Activated T-cell treated with anti-CD3 and anti-CD28 coated beads, Interleukin-2, amount 50 U/mL, for 4 hours (primary cell): ENCODE measurements at regions not wholly inside any gene's neighbourhood (a gene's known extent, or its start where the extent isn't known, plus 50 kb on each side); places are given as distances from the start of the nearest gene placed in this dataset.

Experiments used
- ATAC-seq, 2 donors: fragments of 200-7000 bp; cut with Tn5 transposase; one replicate each; pipeline ENCODE4 v1.10.0; 2021
- DNase-seq: peaks from one replicate; pipeline ENCODE4 v3.0.0-alpha.2; 2020
- H3K27me3 Mint-ChIP-seq: one replicate; pipeline ENCODE4 v1.8.0; 2021; ENCODE audit warnings: low read depth, mixed read lengths
- H3K36me3 Mint-ChIP-seq: one replicate; pipeline ENCODE4 v1.8.0; 2022; ENCODE audit warnings: mixed read lengths; ENCODE audit not compliant: insufficient read depth
- H3K4me1 Mint-ChIP-seq: one replicate; pipeline ENCODE4 v1.8.0; 2021; ENCODE audit warnings: low read depth, mixed read lengths
- H3K4me3 Mint-ChIP-seq: one replicate; pipeline ENCODE4 v1.8.0; 2021; ENCODE audit warnings: mild to moderate bottlenecking, moderate library complexity, mixed read lengths
- H3K9me3 Mint-ChIP-seq: one replicate; pipeline ENCODE4 v1.8.0; 2021; ENCODE audit warnings: mixed read lengths

DNA sequence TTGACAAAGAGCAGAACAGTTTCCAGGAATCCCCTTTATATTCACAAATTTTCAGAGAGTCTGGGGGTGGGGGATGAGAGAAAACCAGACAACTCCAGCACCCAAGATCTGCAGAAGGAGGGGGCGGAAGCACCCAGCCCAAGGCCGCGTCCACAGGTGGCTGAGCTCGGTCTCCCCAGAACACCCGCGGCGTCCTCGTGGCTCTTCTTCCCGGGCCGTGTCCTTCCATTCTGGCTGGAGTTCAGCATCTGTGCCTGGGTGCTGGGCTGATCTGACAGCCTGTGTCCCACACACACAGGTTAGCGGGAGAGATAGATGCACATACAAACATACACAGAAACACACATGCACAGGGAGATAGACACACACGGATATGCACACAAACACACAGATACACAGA is 455.8 kb upstream of the SALL3 start:
- ATAC-seq (no peak), DNase-seq (no peak)
- no peaks in the 10 kb centered on the region for H3K27me3 Mint-ChIP-seq
- H3K4me3 Mint-ChIP-seq, result no peak overlapping the region
- no peaks in the 10 kb centered on the region for H3K9me3 Mint-ChIP-seq
- no peaks in the 10 kb centered on the region for H3K4me1 Mint-ChIP-seq
- no peaks in the 10 kb centered on the region for H3K36me3 Mint-ChIP-seq

DNA sequence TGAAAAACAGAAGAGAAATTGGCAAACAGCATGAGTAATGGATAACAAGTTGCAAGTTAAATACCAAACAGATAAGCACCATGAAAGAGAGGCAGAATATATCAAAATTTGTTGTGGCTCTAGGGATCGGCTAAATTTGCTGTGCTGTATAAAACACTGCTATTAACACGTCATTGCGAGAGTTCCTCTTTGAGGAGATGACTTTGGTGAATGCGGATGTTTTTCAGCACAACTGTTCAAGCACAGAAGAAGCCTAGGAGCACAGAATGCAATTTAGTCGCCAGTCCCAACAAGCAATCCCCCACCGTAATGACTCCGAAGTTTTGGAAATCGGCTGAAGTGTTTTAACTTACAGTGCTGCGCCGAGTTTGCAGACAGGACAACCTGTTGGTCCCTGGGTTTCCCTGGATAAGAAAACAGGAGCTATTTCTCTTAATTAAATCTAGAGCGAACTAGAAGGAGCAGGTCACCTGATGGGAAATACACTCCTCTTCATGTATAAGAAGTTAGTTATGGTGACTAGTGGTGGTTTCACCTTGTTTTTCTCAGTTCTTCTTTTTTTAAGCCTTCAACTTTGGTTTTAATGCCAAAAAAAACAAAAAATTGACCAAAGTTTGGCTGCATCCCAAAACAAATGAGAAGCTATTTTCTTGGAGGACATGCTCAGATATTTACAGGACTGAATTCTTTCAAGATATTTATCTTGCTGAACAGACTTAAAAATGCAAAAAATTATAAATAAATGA is 454.1 kb upstream of the SALL3 start:
- Mint-ChIP-seq H3K9me3 (no peaks in the 10 kb centered on the region), H3K4me1 (no peaks in the 10 kb centered on the region), H3K36me3 (no peaks in the 10 kb centered on the region), H3K27me3 (no peaks in the 10 kb centered on the region), H3K4me3 (no peak overlapping the region)
- ATAC-seq, result no peak
- DNase-seq, result no peak

DNA sequence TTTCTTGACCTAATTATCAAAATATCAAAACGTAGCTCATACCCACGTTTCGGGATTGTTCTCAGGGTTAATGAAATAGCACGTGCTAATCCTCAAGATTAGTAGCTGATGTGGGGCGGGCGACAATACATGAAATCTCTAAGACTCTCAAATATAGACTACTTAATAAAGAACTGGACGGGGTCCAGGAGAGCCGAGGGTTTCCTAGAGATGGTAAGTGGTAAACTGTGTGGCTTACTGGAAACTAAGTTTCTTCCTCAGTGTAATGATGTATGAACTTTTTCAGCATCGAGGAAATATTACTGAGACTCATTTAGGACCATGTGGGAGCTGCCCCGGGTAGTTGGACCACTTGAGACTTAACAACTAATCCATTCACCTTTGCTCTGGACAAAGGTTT is 453.3 kb upstream of the SALL3 start:
- H3K9me3 Mint-ChIP-seq, result no peaks in the 10 kb centered on the region
- DNase-seq (no peak), ATAC-seq (no peak)
- no peak overlapping the region for H3K4me3 Mint-ChIP-seq
- no peaks in the 10 kb centered on the region for H3K27me3 Mint-ChIP-seq
- H3K36me3 Mint-ChIP-seq, result no peaks in the 10 kb centered on the region
- H3K4me1 Mint-ChIP-seq, result no peaks in the 10 kb centered on the region

DNA sequence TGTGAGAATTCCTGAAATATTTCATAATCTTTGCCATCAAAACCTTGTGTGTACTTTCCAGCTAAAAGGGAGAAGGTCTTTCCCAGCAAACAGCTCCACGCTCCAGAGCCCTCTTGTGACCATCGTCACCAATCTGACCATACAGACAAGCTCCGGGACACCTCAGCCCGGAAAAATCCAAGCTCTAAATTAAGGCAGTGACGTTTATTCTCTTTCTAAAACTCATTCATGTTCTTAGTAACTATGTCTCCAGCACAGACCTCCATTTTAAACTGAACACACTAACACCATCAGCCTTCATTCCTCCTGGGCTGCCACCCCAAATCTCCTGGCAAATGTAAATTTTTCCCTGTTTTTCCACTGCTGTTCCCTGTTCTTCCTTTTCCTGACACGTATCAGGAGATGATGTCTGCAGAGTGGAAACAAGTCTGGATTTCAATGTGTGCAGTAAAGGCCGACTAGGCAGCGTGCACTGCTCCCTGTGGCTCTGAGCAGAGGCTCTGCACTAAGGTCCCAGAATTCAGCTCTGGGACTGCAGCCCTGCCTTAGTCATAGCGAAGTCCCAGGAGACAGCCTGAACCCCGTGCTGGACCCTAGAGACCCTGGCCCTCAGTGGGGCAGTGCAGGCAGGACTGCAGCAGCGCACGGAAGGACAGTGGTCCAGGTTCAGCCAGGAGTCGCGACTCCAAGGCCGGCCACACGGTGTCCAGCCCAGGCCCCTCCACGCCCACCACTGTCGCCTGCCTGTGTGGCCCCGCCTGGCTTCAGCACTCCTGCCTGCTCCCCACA is 452.5 kb upstream of the SALL3 start:
- no peaks in the 10 kb centered on the region for H3K36me3 Mint-ChIP-seq
- no peaks in the 10 kb centered on the region for H3K4me1 Mint-ChIP-seq
- H3K27me3 Mint-ChIP-seq, result no peaks in the 10 kb centered on the region
- ATAC-seq (no peak), DNase-seq (no peak)
- no peak overlapping the region for H3K4me3 Mint-ChIP-seq
- H3K9me3 Mint-ChIP-seq, result no peaks in the 10 kb centered on the region

DNA sequence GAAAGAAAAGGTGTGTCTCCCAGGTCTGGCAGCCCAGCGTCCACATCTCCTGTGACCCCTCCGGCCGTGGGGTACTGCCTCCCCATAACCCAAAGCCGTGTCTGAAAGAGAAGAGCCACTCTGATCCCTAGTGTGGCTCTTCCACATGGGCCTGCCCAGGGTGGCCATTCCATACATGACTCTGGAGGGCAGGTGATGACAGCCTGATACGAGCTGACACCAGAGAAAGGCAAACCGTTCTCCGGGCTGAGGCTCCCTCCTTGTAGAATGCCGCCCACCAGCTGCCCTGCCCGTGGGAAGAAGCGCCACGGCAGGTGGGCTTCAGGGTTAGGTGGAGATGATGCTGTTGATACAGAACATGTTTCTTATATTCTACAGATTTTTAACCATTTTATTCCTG is 451.6 kb upstream of the SALL3 start:
- H3K9me3 Mint-ChIP-seq, result no peaks in the 10 kb centered on the region

DNA sequence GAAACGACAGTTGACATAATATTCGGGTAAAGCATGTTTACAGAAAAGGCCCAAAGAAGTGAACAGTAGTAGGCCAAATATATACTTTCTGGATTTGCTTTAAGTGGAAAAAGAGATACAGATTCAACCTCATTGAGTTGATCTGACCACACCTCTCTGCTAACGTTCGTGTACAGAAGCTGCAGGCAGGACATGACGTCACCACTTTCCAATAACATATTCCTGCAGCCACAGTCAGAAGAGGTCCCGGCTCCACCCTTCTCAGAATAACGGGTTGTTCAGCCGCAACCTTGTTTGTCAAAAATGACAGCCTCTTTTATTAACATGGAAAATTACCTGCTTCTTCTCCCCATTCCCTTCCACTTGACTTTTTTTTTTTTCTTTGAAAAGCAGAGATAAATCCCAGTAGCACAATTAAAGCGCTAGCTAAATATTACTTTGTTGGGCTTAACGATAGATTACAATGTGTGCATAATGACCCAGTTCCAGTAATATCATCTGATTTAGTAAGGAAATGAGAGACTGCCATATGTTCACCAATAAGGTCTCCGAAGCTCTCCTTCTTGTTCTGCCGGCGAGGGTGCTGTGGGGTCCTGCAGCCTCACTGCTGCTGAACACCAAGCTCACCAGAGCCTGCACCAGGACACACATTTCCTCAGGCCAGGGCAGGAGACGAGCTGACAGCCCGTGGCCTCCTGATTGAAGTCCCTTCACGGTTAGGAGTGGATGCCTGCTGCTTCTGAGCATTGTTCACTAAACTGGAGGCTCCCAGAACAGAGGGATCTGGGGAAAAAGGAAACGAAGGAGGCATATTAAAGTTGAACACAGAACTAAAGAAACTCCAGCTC is 451.0 kb upstream of the SALL3 start:
- Mint-ChIP-seq H3K9me3 (no peaks in the 10 kb centered on the region), H3K4me1 (no peaks in the 10 kb centered on the region), H3K36me3 (no peaks in the 10 kb centered on the region), H3K27me3 (no peaks in the 10 kb centered on the region), H3K4me3 (no peak overlapping the region)
- ATAC-seq (no peak), DNase-seq (no peak)

More for the DNA sequence above, 451.6 kb upstream of the SALL3 start:
- no peak overlapping the region for H3K4me3 Mint-ChIP-seq
- no peaks in the 10 kb centered on the region for H3K36me3 Mint-ChIP-seq
- H3K4me1 Mint-ChIP-seq, result no peaks in the 10 kb centered on the region
- ATAC-seq, result no peak
- DNase-seq, result no peak
- no peaks in the 10 kb centered on the region for H3K27me3 Mint-ChIP-seq

DNA sequence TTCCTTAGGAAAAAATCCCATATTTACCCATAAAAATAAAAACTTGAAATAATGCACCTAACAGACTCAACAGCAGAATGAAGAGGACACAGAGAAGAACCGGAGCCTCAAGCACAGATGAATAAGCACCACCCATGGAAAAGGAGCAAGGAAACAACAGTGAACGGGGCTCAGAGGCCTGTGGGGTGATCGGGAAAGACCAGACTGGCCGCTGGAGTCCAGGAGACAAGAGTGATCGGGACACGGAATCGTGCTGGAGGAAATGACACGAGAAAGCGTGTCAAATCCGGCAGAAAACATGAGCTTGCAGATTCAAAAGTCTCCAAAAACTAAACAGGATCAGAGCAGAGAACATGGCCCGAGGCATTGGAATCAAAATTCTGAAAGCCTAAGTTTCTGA is 448.0 kb upstream of the SALL3 start:
- ATAC-seq, result no peak
- no peak overlapping the region for H3K4me3 Mint-ChIP-seq
- H3K36me3 Mint-ChIP-seq, result no peaks in the 10 kb centered on the region
- H3K4me1 Mint-ChIP-seq, result no peaks in the 10 kb centered on the region
- H3K9me3 Mint-ChIP-seq, result no peaks in the 10 kb centered on the region
- no peak for DNase-seq
- no peaks in the 10 kb centered on the region for H3K27me3 Mint-ChIP-seq

DNA sequence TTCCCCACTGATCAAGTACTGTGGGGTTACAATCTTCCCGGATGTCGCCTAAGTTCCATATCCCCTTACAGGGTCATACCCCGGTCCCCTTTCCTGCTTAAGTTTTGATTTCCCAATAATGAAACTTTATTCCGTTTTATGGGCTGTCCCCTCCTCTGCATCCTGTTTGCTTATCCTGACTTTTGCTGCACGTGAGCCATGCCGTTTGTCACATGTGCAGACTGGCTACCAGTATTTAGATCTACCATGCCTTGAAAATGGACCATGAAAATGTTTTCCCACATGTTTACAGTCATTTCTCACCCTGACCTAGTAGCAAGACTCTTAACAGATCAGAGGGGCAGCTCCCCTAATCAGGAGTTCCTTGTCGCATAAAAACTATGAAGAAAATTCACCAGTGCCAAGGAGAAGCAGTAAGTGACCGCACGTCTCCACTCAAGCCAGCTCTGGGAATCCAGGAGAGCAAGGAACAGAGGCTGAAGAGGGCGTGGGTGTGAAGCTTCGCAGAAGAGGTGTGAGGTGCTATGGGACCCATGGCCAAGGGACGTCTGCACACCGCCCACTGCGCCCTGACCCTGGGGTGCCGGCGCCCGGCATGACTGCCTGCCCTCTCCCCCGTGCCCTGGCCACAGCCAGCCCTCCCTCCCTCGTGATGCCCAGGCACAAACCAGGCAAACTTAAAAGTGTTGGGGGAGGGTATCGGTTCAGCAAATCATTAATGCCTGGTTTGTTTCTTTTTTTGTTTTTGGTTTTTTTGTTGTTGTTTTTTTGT is 440.8 kb upstream of the SALL3 start:
- Mint-ChIP-seq H3K36me3 (no peaks in the 10 kb centered on the region), H3K27me3 (no peaks in the 10 kb centered on the region), H3K4me3 (no peak overlapping the region), H3K4me1 (no peaks in the 10 kb centered on the region), H3K9me3 (no peaks in the 10 kb centered on the region)
- ATAC-seq (no peak), DNase-seq (no peak)

DNA sequence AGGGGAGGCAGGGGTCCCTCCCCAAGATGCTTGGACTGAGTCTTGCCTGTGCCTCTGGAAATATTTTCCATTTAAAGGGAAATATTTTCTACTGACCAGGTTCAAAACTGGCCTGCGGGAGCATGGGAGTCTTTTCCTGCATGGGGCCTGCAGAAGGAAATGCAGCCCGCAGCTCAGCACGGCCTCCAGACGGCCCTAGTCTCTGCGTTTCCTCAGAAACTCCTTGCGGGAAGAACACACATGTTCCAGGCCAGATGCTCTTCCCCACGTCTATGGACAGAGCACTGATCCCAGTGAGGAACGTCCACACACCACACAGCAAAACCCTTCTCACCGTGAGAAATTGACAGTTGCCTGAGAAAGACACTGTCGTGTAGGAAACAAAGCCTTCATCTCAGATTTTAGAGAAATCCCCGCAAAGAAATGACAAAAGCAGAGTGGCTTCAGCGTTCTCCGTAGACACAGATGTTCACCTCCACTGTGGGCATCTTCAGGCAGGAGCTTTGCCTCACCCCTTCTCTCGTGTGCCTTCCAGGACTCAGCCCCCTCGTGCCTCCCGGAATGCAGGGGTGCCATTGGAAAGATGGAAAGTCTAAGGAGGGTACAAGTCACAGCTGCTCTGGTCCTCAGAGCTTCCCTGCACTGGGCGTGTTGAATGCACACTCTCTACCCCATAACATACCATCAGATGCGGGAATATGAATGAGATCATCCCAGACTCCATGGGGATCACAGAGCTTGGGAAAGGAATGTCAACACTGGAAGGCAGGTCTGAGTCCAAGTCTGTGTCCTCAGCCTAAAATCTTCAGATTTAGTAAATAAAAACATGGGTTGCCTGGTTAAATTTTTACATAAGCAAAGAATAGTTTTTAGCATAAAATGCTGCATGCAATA is 438.7 kb upstream of the SALL3 start:
- DNase-seq (no peak), ATAC-seq (no peak)
- Mint-ChIP-seq H3K4me3 (no peak overlapping the region), H3K4me1 (no peaks in the 10 kb centered on the region), H3K9me3 (no peaks in the 10 kb centered on the region), H3K27me3 (no peaks in the 10 kb centered on the region), H3K36me3 (no peaks in the 10 kb centered on the region)

DNA sequence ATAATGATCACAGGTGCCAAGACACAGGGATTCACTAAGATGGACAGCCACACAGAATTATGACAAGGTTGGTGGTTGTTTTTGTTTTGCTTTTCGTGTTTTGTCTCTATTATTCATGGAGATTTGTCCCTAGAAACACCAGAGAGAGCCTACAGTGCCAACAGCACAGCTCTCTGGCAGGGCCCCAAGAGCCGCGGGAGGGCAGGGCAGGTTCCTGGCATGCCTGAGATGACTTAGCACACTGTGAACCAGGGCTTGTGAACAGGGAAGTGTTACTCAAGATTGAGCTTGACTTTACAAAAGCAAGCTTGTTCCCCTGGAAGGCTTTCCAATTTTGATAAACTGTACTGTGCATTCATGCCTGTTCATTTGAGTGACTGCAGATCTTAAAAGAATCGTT is 437.4 kb upstream of the SALL3 start:
- no peaks in the 10 kb centered on the region for H3K27me3 Mint-ChIP-seq
- DNase-seq (no peak), ATAC-seq (no peak)
- H3K4me3 Mint-ChIP-seq, result no peak overlapping the region
- H3K4me1 Mint-ChIP-seq, result no peaks in the 10 kb centered on the region
- H3K36me3 Mint-ChIP-seq, result no peaks in the 10 kb centered on the region
- H3K9me3 Mint-ChIP-seq, result no peaks in the 10 kb centered on the region

DNA sequence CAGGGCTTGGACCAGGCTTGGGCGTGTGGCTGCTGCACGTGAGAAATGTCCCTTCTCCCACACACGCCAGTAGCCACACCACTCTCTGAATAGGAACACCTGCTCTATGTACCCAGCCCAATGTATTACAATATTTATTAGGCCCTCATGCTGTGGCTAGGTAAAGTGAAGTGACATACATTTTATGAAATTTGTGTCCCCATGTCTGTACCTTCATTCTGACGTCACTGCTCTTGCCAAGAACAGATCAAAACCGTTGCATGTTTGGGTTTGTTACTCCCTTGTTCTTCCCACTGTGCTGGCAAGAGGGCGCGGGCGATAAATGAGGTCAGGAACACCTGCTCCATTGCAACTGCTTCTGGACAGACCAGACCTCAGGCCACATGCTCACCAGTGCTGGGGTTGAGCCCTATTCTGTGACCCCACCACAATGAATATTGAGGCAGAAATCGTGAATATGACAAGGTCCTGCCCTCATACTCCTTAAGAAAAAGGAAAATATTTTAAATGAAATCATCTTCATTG is 436.4 kb upstream of the SALL3 start:
- H3K9me3 Mint-ChIP-seq, result no peaks in the 10 kb centered on the region
- no peak overlapping the region for H3K4me3 Mint-ChIP-seq
- no peaks in the 10 kb centered on the region for H3K36me3 Mint-ChIP-seq
- H3K4me1 Mint-ChIP-seq, result no peaks in the 10 kb centered on the region
- ATAC-seq, result no peak
- DNase-seq, result no peak
- H3K27me3 Mint-ChIP-seq, result no peaks in the 10 kb centered on the region

DNA sequence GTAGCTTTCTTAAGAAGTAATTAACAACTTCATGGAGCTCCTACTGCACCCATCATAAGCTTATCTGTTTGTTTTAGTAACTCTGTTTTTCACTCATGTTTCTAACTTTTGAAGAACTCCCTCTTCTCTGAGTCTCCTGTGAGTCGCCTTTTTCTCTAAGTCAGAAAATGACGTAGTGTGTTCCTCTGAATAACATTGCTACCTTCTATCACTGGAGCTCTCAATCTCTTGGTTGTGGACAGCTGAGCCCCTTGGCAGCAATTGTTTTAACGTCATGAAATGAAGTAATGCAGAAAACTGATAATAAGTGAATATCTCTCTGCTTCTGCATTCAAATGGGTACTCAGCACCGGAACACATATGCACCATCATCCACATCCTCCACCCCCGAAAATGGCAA is 433.3 kb upstream of the SALL3 start:
- no peak for DNase-seq
- no peak for ATAC-seq
- Mint-ChIP-seq H3K9me3 (peaks cover 4% of the 10 kb centered on the region), H3K4me1 (no peaks in the 10 kb centered on the region), H3K27me3 (peaks cover 3% of the 10 kb centered on the region), H3K4me3 (no peak overlapping the region), H3K36me3 (no peaks in the 10 kb centered on the region)

DNA sequence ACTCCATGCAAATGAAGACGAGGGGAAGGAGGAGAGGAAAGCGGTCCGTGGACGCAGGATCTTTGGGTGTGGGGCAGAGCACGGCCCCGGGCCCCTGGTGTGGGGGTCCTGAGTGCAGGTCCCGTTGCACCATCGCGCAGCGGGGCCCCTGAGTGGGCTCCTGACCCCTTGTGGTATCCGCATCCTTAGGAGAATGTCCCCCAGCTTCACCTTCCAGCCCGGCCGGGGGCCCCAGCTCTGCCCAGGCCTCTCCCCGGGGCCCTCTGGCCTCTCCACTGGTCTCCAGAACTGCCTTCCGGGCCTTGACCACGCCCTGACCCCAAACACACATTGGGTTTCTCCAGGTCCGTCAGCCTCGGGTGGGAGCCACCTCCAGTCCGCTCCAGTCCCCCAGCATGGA is 431.8 kb upstream of the SALL3 start:
- Mint-ChIP-seq H3K4me1 (no peaks in the 10 kb centered on the region), H3K27me3 (peaks cover 3% of the 10 kb centered on the region), H3K4me3 (no peak overlapping the region), H3K9me3 (peaks cover 4% of the 10 kb centered on the region), H3K36me3 (no peaks in the 10 kb centered on the region)
- ATAC-seq, result no peak
- no peak for DNase-seq
